ENCODE measurements at regions not wholly inside any gene's neighbourhood (a gene's known extent, or its start where the extent isn't known, plus 50 kb on each side); places are given as distances from the start of the nearest gene placed in this dataset.

GRCh38 chr1:232340446-232340845 is 289.5 kb downstream of the SIPA1L2 start (continued):
- TF ChIP-seq, protein P1, sequence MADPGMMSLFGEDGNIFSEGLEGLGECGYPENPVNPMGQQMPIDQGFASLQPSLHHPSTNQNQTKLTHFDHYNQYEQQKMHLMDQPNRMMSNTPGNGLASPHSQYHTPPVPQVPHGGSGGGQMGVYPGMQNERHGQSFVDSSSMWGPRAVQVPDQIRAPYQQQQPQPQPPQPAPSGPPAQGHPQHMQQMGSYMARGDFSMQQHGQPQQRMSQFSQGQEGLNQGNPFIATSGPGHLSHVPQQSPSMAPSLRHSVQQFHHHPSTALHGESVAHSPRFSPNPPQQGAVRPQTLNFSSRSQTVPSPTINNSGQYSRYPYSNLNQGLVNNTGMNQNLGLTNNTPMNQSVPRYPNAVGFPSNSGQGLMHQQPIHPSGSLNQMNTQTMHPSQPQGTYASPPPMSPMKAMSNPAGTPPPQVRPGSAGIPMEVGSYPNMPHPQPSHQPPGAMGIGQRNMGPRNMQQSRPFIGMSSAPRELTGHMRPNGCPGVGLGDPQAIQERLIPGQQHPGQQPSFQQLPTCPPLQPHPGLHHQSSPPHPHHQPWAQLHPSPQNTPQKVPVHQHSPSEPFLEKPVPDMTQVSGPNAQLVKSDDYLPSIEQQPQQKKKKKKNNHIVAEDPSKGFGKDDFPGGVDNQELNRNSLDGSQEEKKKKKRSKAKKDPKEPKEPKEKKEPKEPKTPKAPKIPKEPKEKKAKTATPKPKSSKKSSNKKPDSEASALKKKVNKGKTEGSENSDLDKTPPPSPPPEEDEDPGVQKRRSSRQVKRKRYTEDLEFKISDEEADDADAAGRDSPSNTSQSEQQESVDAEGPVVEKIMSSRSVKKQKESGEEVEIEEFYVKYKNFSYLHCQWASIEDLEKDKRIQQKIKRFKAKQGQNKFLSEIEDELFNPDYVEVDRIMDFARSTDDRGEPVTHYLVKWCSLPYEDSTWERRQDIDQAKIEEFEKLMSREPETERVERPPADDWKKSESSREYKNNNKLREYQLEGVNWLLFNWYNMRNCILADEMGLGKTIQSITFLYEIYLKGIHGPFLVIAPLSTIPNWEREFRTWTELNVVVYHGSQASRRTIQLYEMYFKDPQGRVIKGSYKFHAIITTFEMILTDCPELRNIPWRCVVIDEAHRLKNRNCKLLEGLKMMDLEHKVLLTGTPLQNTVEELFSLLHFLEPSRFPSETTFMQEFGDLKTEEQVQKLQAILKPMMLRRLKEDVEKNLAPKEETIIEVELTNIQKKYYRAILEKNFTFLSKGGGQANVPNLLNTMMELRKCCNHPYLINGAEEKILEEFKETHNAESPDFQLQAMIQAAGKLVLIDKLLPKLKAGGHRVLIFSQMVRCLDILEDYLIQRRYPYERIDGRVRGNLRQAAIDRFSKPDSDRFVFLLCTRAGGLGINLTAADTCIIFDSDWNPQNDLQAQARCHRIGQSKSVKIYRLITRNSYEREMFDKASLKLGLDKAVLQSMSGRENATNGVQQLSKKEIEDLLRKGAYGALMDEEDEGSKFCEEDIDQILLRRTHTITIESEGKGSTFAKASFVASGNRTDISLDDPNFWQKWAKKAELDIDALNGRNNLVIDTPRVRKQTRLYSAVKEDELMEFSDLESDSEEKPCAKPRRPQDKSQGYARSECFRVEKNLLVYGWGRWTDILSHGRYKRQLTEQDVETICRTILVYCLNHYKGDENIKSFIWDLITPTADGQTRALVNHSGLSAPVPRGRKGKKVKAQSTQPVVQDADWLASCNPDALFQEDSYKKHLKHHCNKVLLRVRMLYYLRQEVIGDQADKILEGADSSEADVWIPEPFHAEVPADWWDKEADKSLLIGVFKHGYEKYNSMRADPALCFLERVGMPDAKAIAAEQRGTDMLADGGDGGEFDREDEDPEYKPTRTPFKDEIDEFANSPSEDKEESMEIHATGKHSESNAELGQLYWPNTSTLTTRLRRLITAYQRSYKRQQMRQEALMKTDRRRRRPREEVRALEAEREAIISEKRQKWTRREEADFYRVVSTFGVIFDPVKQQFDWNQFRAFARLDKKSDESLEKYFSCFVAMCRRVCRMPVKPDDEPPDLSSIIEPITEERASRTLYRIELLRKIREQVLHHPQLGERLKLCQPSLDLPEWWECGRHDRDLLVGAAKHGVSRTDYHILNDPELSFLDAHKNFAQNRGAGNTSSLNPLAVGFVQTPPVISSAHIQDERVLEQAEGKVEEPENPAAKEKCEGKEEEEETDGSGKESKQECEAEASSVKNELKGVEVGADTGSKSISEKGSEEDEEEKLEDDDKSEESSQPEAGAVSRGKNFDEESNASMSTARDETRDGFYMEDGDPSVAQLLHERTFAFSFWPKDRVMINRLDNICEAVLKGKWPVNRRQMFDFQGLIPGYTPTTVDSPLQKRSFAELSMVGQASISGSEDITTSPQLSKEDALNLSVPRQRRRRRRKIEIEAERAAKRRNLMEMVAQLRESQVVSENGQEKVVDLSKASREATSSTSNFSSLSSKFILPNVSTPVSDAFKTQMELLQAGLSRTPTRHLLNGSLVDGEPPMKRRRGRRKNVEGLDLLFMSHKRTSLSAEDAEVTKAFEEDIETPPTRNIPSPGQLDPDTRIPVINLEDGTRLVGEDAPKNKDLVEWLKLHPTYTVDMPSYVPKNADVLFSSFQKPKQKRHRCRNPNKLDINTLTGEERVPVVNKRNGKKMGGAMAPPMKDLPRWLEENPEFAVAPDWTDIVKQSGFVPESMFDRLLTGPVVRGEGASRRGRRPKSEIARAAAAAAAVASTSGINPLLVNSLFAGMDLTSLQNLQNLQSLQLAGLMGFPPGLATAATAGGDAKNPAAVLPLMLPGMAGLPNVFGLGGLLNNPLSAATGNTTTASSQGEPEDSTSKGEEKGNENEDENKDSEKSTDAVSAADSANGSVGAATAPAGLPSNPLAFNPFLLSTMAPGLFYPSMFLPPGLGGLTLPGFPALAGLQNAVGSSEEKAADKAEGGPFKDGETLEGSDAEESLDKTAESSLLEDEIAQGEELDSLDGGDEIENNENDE (IDR thresholded peaks at IDR 0.05; ENCODE audit: insufficient replicate concordance, low read length) = no peak
- TF ChIP-seq EZH2 (IDR thresholded peaks at IDR 0.05; ENCODE audit: low read depth, low read length, severe bottlenecking) (no peak), SRF (IDR thresholded peaks at IDR 0.05; ENCODE audit: low read depth, low read length) (no peak), BRCA1 (IDR thresholded peaks at IDR 0.05; ENCODE audit: low read depth, low read length) (no peak), CHD2 (IDR thresholded peaks at IDR 0.05; ENCODE audit: low read length) (no peak), YY1 (IDR thresholded peaks at IDR 0.05; ENCODE audit: low read depth, low read length) (no peak), EP300 (IDR thresholded peaks at IDR 0.05; ENCODE audit: borderline replicate concordance in 1 of 2, low read depth in 2 of 2, low read length in 2 of 2) (no peak), USF2 (IDR thresholded peaks at IDR 0.05; ENCODE audit: low read length) (no peak), CEBPB (IDR thresholded peaks at IDR 0.05; ENCODE audit: low read depth, low read length) (no peak), EGR1 (IDR thresholded peaks at IDR 0.05; ENCODE audit: borderline replicate concordance, low read depth, low read length) (no peak)

All from H1 (cell line).